GM19452 (cell line): ENCODE measurements at regions not wholly inside any gene's neighbourhood (a gene's known extent, or its start where the extent isn't known, plus 50 kb on each side); places are given as distances from the start of the nearest gene placed in this dataset.

ENCODE experiments used
- ATAC-seq: cut with Tn5 transposase; IDR thresholded peaks from one replicate; pipeline ENCODE4 v1.9.1; 2021; ENCODE audit not compliant: unreplicated experiment

DNA sequence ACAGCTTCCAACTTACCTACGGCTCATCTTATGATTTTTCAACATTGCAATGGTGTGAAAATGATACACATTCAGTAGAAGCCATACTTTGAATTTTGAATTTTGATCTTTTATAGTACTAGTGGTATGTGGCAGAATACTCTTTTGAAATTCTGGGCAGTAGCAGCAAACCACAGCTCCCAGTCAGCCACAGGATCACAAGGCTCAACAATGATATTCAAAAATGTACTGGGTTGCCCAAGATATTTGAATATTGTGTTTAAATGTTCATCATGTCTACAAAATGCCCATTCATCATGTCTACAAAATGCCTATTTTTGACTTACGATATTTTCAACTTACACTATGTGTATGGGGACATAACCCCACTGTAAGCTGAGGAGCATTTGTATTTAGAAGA is 81.3 kb upstream of the PRR16 start:
- ATAC-seq = no peak

DNA sequence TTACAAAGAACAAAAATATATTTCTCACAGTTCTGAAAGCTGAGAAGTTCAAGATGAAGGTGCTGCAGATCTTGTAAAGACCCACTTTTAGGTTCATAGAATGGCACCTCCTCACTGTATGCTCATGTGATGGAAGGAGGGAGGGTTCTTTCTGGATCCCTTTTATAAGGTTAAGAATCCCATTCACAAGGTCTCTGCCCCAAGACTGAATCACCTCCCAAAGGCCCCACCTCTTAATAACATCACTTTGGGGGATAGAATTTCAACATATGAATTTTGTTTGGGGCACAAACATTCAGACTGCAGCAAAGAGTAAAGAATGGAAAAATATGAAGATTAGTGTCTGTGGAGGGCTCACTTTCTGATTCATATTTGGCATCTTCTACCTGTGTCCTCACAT is 77.1 kb upstream of the PRR16 start:
- ATAC-seq = no peak

DNA sequence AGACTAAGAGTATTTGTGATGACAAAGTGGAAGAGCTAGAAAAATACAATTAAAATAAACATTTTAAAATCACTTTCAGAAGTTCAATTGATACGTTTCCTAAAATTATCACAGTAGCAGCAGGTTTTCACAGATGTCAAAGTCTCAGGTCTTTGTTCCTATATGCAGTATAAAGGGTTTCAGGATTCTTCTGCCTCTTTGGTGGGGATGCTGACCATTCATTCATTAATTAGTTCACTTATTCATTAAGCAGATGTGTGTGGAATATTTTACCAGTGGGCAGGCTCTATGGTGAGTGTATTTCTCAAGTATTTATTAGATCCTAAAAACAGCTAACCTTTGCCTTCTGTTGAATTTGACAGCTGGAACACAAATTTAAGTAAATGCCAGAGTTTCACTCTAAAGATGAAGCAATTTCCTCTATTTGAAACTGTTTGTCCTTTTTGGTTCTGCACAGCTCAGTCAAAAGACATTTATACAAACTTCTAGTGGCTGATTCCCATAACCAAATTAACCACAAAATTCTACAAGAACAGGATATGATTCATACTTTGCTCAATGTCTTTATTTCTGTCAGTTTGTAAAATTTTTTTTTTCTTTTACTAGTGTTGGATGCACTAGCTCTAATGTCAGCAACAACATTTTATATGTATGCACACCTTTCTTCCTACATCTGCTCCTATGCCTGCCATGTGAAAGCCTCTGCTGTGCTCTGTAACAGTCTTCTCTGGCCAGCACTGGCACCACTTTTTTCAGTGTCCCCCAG is 75.9 kb upstream of the PRR16 start:
- ATAC-seq = no peak

DNA sequence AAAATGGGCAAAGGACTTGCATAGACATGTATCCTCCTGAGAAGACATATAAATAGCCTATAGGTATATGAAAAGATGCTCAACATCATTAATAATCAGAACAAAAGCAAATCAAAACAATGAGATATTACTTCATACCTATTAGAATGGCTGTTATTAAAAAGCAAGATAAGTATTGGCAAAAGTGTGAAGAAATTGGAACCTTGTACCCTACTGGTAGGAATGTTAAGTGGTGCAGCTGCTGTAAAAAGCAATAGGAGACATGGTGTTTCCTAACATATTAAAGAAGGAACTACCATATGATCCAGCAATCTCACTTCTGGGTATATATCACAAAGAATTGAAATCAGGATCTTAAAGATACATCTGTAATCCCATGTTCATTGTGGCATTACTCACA is 69.8 kb upstream of the PRR16 start:
- no peak for ATAC-seq

DNA sequence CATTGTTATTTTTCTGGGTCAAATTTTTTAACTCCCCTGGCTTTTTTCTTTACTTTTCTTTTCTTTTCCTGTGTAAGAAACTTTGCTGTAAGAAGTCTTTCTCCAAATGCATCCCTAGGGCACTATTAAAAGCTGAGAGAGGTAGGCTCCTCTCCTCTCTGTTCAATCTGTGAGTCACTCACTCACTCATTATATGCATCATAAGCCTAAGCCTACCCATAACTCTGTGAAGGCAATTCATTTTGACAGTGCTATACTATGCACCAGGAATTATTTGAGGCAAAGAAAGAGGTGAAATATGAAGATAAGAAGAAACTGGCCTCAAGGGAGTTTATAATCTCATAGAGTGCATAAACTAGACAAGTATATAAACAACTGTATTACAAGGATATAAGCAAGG is 67.9 kb upstream of the PRR16 start:
- no peak for ATAC-seq

DNA sequence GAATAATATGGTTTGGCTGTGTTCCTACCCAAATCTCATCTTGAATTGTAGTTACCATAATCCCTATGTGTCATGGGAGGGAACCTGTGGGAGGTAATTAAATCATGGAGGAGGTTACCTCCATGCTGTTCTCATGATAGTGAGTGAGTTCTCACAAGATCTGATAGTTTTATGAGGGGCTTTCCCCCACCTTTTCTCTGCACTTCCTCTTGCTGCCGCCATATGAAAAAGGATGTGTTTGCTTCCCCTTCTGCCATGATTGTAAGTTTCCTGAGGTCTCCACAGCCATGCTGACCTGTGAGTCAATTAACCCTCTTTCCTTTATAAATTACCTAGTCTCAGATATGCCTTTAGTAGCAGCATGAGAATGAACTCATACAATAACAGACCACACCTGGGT is 63.7 kb upstream of the PRR16 start:
- ATAC-seq = no peak

DNA sequence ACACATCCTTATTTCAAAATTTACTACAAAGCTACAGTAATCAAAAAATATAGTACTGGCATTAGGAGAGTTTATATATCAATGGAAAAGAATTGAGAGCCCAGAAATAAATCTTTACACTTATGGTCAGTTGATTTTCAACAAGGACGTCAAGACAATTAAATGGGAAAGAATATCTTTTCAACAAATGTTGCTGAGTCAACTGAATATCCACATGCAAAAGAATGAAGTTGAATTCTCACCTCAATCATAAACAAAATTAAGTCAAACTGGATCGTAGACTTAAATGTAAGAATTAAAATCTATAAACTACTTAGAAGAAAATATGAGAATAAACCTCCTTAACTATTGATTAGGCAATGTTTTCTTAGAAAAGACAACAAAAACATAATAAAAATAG is 61.5 kb upstream of the PRR16 start:
- no peak for ATAC-seq

DNA sequence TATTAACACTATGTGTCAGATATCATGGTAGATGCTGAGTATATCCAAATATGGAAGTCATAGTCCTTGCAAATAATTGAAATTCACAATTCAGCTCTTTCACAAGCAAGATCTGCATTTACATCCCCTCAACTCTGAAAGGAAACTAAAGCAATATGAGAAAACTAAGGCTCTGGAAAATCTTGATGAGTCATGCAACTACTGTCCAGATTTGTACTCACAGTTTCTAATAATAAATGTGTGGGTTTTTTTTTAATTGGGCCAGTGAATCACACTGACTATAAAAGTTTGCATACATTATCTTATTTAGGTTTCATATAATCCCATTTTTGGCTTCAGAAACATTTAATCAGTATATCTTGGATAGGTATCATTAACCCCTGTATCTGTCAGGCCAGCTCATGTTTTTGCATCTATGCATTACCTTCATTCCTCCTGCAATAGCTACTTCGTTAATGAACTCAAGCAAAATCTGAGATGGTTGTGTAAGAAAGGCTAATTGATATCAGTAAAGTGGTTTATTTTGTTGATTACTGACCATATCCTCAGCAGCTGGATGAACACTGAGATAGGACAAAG is 58.7 kb upstream of the PRR16 start:
- ATAC-seq = no peak

DNA sequence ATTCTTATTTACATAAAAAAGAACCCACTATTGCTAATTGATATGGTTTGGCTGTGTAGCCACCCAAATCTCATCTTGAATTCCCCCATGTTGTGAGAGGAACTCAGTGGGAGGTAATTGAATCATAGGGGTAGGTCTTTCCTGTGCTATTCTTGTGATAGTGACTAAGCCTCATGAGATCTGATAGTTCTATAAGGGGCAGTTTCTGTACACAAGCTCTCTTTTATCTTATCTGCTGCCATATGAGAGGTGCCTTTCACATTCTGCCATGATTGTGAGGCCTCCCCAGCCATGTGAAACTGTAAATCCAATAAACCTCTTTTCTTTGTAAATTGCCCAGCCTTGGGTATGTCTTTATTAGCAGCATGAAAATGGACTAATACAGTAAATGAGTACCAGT is 58.2 kb upstream of the PRR16 start:
- ATAC-seq = no peak

DNA sequence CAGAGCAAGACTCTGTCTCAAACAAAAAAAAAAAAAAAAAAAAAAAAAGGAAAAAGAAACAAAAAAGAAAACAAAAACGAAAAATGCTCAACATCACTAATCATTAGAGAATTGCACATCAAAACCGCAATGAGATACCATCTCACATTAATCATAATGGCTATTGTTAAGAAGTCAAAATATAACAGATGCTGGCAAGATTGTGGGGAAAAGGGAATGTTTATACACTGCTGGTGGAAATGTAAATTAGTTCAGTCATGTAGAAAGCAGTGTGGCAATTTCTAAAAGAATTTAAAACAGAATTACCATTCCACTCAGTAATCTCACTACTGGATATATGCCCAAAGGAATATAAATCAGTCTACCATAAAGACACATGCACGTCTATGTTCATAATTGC is 50.4 kb upstream of the PRR16 start:
- no peak for ATAC-seq
